Esophagus (tissue), 2 donors: ENCODE measurements at regions not wholly inside any gene's neighbourhood (a gene's known extent, or its start where the extent isn't known, plus 50 kb on each side); places are given as distances from the start of the nearest gene placed in this dataset.
A peak's percentile ranks its signal among the peaks of the same experiment; 100 is the strongest.

Experiments used
- H3K27ac ChIP-seq, 2 donors: one replicate each; pipeline ENCODE4 v1.5.1; 2013; ENCODE audit warnings: low read depth in 2 of 2, mild to moderate bottlenecking in 2 of 2, inconsistent platforms in 1 of 2, low read length in 1 of 2, moderate library complexity in 1 of 2
- H3K27me3 ChIP-seq, 2 donors: one replicate each; pipeline ENCODE4 v1.6.1; 2013; ENCODE audit warnings: low read length in 2 of 2, control low read depth in 1 of 2, mild to moderate bottlenecking in 1 of 2; ENCODE audit not compliant: insufficient read depth in 2 of 2, control insufficient read depth in 1 of 2
- H3K36me3 ChIP-seq, 2 donors: one replicate each; pipeline ENCODE4 v1.6.1; 2013; ENCODE audit warnings: low read length in 1 of 2; ENCODE audit not compliant: control insufficient read depth in 2 of 2, insufficient read depth in 2 of 2
- H3K4me1 ChIP-seq, 2 donors: one replicate each; pipeline ENCODE4 v1.6.1; 2013; ENCODE audit warnings: low read length in 1 of 2; ENCODE audit not compliant: control insufficient read depth in 2 of 2, insufficient read depth in 2 of 2
- H3K4me3 ChIP-seq, 2 donors: one replicate each; pipeline ENCODE4 v1.5.1; 2013; ENCODE audit warnings: low read length in 2 of 2, mild to moderate bottlenecking in 2 of 2, low read depth in 1 of 2, moderate library complexity in 1 of 2
- H3K9me3 ChIP-seq, 2 donors: one replicate each; pipeline ENCODE4 v1.6.1; 2013; ENCODE audit warnings: mild to moderate bottlenecking in 2 of 2, low read depth in 1 of 2, low read length in 1 of 2, moderate library complexity in 1 of 2; ENCODE audit not compliant: control insufficient read depth in 2 of 2, insufficient read depth in 1 of 2
- WGBS, 2 donors: extraction: QIAGEN DNeasy Blood & Tissue Kit; methylation state at CpG; one replicate each; pipeline ENCODE4 v1.1.7; 2013; 5-methylcytosine and 5-hydroxymethylcytosine counted together
- donor health status: healthy with polysubstance abuse.
- donor health status: Bipolar disorder and iron deficiency.

DNA sequence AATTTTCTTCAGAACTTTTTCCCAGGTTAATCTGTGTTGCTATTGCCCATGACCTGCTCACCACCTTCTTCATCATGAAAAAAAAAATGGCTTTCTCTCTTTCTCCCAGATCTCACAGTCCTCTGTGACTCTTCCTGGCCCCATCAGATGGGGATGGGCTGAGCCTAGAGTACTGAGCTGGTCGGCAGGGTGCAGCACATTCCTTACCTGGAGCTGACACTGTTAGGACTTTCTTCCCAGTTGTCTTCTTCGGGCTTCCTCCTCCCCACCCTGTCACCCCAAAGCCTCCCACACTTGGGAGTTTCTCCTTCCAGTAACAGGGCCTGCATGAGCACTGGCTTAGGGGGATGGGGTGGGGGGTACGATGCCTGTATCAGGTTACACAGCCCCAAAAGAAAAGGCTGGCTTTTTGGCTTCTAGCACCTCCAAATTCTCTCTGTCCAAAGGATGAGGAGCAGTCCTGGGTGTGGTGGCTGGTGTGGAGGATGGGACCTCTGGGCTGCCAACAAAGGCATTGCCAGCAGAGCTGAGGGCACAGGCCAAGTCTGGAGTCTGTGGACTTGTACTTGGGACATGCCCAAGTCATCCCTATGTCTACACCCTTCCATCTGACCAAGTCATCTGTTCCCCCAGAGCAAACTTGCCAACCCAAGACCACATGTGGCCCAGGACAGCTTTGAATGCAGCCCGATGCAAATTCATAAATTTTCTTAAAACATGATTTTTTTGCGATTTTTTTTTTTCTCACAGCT lies 68.0 kb upstream of the HSPA9 start:
- Histone ChIP-seq H3K27me3 (no peaks in the 10 kb centered on the region), H3K4me3 (no peak overlapping the region), H3K36me3 (no peaks in the 10 kb centered on the region), H3K27ac (no peak overlapping the region), H3K9me3 (no peaks in the 10 kb centered on the region), H3K4me1 (no peaks in the 10 kb centered on the region)
- 69 to 73% methylated on average over 5 of the region's 5 CpGs for WGBS, 2 donors

GRCh38 chr5:138641547-138642298 lies 66.5 kb upstream of the HSPA9 start:
- H3K9me3 ChIP-seq, result no peaks in the 10 kb centered on the region
- no peaks in the 10 kb centered on the region for H3K27me3 ChIP-seq
- H3K4me1 ChIP-seq, result no peaks in the 10 kb centered on the region
- 48 to 57% methylated on average over 18 of the region's 18 CpGs for WGBS, 2 donors
- no peak overlapping the region for H3K4me3 ChIP-seq
- H3K36me3 ChIP-seq, result no peaks in the 10 kb centered on the region
- H3K27ac ChIP-seq, result no peak overlapping the region

DNA sequence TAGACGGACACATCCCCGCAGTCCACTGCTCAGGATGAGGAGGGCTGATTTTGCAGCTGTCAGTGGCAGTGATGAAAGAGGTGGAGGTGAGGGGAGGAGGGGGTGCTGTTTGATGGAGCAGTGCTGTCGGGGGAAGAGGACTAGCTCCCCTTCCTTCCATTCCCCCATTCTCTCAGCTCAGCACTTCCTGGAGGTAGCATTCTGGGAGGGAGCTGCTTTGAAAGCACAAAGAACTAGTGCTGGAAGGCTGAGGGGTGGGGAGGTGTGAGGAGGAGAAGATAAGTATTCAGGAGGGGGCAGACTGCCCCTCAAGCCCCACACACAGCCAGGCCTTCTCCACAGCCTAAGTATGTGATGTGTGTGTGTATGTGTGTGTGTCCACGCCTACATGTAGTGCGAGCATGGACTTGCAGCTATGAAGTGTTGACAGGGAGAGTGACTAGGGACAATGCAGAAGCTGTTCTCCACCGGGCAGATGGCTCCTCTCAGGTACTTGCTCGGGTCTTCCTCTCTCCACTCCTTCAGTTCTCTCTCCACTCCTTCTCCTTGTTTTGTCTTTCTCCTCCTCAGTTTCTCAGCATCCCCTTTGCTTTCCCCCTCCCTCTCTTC lies 65.5 kb upstream of the HSPA9 start:
- 54 to 81% methylated on average over 7 of the region's 7 CpGs for WGBS, 2 donors
- no peaks in the 10 kb centered on the region for H3K36me3 ChIP-seq
- H3K9me3 ChIP-seq, result no peaks in the 10 kb centered on the region
- H3K27me3 ChIP-seq, result no peaks in the 10 kb centered on the region
- no peak overlapping the region for H3K27ac ChIP-seq
- no peak overlapping the region for H3K4me3 ChIP-seq
- H3K4me1 ChIP-seq, result peaks cover 0 to 2% of the 10 kb centered on the region in 2 donors

DNA sequence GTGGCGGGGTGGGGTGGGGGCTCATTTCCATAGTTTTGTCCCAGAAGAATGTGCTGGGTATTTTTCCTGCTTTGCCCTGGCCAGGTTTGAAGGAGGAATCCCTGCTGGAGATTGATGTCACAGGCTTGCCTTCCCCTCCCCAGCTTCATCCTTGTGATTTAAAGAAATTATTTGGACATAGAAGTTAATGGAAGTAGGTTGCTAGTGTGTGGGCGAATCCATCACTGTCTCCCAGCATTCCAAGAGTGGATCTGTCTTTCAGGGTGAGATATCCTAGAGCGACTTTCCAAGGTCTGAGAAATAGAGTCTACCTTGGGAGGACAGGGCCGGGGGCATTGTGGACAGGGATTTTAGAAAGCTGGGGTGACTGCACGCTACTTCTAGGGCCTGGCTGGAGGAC lies 64.9 kb upstream of the HSPA9 start:
- H3K9me3 ChIP-seq, result no peaks in the 10 kb centered on the region
- H3K36me3 ChIP-seq, result no peaks in the 10 kb centered on the region
- no peaks in the 10 kb centered on the region for H3K27me3 ChIP-seq
- H3K27ac ChIP-seq, result no peak overlapping the region
- 90% methylated on average over 5 of the region's 5 CpGs for WGBS, 2 donors
- H3K4me3 ChIP-seq, result no peak overlapping the region
- peaks cover 0 to 4% of the 10 kb centered on the region in 2 donors for H3K4me1 ChIP-seq

DNA sequence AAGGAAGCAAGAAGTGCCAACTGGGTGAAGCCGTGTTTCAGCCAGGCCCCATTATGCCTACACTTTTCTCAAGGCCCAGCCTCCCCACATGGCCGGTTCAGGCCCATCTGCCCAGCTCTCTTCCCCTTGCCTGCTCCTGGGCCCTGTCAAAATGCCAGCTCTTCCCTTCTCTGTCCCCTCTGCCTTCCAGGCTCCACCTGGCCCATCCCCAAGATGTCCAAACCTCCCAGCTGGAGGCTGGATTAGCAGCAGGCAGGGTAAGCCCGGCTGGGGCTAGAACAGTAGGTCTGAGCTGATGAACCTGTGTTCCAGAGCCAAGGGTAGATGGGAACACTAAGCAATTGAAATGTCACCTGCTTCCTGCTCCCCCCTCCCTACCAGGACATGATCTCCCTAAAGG lies 64.1 kb upstream of the HSPA9 start:
- Histone ChIP-seq H3K27me3 (no peaks in the 10 kb centered on the region), H3K4me3 (no peak overlapping the region), H3K9me3 (no peaks in the 10 kb centered on the region), H3K36me3 (no peaks in the 10 kb centered on the region), H3K27ac (no peak overlapping the region), H3K4me1 (peaks cover 0 to 4% of the 10 kb centered on the region in 2 donors)
- WGBS, 2 donors, result 72 to 75% methylated on average over 3 of the region's 3 CpGs

DNA sequence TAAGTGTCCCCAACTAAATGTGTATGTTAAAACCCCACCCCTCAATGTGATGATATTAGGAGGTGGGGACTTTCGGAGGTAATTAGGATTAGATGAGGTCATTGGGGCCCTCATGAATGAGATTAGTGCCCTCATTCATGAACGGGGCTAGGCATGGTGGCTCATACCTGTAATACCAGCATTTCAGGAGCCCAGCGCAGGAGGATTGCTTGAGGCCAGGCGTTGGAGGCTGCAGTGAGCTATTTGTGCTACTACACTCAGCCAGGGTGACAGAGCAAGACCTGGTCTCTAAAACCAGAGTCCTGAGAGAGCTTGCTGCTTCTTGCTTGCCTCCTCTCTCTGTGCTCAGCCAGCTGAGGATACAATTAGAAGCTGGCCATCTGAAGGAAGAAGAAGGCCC lies 62.1 kb upstream of the HSPA9 start:
- no peak overlapping the region for H3K27ac ChIP-seq
- 84 to 87% methylated on average over 4 of the region's 4 CpGs for WGBS, 2 donors
- no peaks in the 10 kb centered on the region for H3K9me3 ChIP-seq
- H3K27me3 ChIP-seq, result no peaks in the 10 kb centered on the region
- H3K4me1 ChIP-seq, result peaks cover 0 to 4% of the 10 kb centered on the region in 2 donors
- no peak overlapping the region for H3K4me3 ChIP-seq
- no peaks in the 10 kb centered on the region for H3K36me3 ChIP-seq

- no peaks in the 10 kb centered on the region for H3K36me3 ChIP-seq
Measured at GRCh38 chr5:138636398-138636944, 61.3 kb upstream of the HSPA9 start.

DNA sequence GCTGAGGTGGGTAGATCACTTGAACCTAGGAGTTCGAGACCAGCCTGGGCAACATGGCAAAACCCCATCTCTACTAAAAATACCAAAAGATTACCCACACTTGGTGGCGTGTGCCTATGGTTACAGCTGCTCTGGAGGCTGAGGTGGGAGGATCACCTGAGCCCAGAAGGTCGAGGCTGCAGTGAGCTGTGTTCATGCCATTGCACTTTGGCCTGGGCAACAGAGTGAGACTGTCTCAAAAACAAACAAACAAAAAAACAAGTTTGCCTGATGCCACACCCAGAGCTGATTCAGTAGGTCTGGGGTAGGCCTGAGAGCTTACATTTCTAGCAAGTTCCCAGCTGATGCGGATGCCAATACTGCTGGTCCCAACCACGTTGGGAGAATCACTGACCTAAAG lies 60.5 kb upstream of the HSPA9 start:
- no peak overlapping the region for H3K27ac ChIP-seq
- no peak overlapping the region for H3K4me3 ChIP-seq
- 71 to 81% methylated on average over 5 of the region's 5 CpGs for WGBS, 2 donors
- H3K9me3 ChIP-seq, result no peaks in the 10 kb centered on the region
- H3K36me3 ChIP-seq, result no peaks in the 10 kb centered on the region
- H3K4me1 ChIP-seq, result peaks cover 0 to 4% of the 10 kb centered on the region in 2 donors
- H3K27me3 ChIP-seq, result no peaks in the 10 kb centered on the region

More at GRCh38 chr5:138636398-138636944, 61.3 kb upstream of the HSPA9 start:
- no peak overlapping the region for H3K27ac ChIP-seq
- no peaks in the 10 kb centered on the region for H3K9me3 ChIP-seq
- H3K4me1 ChIP-seq, result peaks cover 0 to 4% of the 10 kb centered on the region in 2 donors
- no peak overlapping the region for H3K4me3 ChIP-seq
- no peaks in the 10 kb centered on the region for H3K27me3 ChIP-seq
- WGBS, 2 donors, result 73 to 78% methylated on average over 5 of the region's 5 CpGs

GRCh38 chr5:138635265-138635664 lies 60.1 kb upstream of the HSPA9 start:
- 25 to 39% methylated on average over 3 of the region's 3 CpGs for WGBS, 2 donors
- H3K4me3 ChIP-seq, result no peak overlapping the region
- H3K4me1 ChIP-seq, result peaks cover 0 to 4% of the 10 kb centered on the region in 2 donors
- H3K27me3 ChIP-seq, result no peaks in the 10 kb centered on the region
- H3K9me3 ChIP-seq, result no peaks in the 10 kb centered on the region
- H3K36me3 ChIP-seq, result no peaks in the 10 kb centered on the region
- H3K27ac ChIP-seq, result peak overlapping the region; percentile 2 to 34
